Embryonic facial prominence (tissue), 1 donor: ENCODE measurements at regions not wholly inside any gene's neighbourhood (a gene's known extent, or its start where the extent isn't known, plus 50 kb on each side); places are given as distances from the start of the nearest gene placed in this dataset.
"Not testable (repeated sequence)": the region's sequence is repeated elsewhere in the genome, so short reads cannot be mapped to it uniquely, and the experiment has no call there.

Source experiments
- DNase-seq: peaks from one replicate; pipeline ENCODE4 v3.0.0-alpha.2; 2016; ENCODE audit errors: extremely low spot score

DNA sequence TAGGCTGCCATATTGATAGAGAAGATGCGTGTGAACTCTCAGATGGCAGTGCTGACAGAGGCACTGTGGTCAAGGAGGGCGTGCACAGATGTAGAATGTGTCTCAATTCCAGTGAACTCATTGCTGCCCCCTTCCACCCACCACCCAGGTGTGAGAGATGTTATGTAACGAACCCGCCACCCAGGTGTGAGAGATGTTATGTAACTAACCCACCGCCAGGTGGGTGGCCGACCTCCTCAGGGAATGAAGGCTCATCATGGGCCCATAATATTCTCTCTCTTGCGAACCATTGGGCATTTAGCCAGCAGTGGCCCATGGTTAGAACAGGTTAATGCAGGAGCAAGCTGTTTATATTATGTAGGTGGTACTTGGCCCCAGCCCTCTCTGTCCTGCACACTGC is 140.4 kb upstream of the MTPN start:
- no peak for DNase-seq

DNA sequence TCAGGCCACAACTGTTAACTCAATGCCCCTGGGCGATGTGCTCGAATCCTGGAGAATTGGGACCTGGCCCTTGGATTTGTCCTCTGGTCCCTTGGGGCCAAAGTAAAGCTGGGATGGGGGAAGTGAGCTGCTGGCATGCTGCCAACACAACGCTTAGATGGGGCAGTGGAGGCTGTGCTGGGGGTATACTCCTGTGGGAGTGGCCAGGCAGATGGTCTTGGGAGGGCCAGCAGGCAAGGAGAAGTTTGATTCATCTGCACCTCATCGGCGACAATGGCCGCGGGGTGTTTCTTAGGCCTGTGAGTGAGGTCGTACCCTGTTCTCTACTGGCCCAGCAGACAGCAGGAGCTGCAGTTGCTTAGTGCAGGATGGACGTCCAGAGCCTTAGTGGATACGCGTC is 139.0 kb upstream of the MTPN start:
- DNase-seq: no peak

DNA sequence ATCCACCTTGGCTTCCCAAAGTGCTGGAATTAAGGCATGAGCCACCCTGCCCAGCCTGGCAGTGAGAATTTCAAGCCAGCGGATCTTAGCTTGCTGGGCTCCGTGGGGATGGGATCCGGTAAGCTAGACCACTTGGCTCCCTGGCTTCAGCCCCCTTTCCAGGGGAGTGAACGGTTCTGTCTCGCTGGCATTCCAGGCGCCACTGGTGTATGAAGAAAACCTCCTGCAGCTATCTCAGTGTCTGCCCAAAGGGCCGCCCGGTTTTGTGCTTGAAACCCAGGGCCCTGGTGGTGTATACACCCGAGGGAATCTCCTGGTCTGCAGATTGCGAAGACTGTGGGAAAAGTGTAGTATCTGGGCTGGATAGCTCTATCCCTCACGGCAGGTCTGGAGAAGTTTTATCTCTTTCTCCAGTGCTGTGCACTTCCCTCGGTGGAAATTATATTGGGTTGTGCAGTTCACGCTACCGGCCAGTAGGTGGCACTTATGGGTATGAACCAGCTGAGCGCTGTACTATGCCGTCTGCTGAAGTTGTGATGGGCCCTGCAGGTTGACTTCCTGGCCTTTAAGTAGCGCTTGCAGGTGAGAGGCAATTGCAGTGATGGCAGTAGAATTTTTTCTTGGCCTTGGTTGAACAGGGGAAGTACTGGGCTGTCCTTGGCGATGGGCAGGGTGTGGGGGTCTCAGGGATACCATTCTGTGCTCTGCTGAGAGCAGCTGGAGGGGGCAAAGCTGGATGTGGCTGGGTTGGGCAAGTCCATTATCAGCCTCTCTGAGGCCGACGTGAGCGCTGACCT is 138.0 kb upstream of the MTPN start:
- DNase-seq: no peak

DNA sequence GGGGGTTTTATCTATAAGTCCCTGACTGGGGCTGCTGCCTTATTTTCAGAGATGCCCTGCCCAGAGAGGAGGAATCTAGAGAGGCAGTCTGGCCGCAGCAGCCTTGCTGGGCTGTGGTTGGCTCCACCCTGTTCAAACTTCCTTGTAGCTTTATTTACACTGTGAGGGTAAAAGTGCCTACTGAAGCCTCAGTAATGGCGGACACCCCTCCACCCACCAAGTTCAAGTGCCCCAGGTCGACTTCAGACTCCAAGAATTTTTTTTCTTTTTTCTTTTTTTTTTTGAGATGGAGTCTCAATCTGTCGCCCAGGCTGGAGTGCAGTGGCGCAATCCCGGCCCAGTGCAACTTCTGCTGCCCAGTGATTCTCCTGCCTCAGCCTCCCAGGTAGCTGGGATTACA is 137.3 kb upstream of the MTPN start:
- not testable (repeated sequence) for DNase-seq

DNA sequence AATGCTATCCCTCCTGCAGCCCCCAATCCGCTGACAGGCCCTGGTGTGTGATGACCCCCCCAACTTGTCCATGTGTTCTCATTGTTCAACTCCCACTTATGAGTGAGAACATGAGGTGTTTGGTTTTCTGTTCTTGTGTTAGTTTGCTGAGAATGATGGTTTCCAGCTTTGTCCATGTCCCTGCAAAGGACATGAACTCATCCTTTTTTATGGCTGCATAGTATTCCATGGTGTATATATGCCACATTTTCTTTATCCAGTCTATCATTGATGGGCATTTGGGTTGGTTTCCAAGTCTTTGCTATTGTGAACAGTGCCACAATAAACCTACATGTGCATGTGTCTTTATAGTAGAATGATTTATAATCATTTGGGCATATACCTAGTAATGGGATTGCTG is 131.9 kb upstream of the MTPN start:
- DNase-seq: not testable (repeated sequence)

DNA sequence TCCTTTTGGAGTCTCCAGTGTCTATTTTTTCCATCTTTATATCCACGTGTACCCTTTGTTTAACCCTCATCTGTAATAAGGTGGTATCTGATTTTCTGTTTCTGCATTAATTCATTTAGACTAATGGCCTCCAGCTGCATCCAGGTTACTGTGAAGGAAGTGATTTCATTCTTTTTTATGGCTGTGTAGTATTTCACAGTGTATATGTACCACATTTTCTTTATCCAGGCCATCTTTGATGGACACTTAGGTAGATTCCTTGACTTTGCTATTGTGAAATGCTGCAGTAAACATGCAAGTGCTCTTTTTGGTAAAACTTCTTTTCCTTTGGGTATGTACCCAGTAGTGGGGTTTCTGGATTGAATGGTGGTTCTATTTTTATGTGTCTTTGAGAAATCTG is 128.0 kb upstream of the MTPN start:
- no peak for DNase-seq

DNA sequence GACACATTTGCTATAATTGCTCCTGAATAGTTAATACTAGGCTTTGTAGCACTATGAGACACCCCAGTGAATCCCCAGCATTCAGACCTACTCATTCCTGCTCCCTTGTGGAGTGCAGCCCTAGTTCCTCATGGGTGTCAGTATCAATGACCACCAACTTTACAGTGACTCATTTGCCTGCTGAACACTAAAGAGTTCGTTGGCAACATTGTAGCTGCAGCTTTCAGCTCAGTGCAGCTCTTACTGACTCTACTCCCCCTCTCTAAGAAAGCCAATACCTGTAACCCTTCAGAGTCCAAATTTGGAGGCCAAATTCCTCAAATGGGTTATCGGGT is 127.1 kb upstream of the MTPN start:
- no peak for DNase-seq

DNA sequence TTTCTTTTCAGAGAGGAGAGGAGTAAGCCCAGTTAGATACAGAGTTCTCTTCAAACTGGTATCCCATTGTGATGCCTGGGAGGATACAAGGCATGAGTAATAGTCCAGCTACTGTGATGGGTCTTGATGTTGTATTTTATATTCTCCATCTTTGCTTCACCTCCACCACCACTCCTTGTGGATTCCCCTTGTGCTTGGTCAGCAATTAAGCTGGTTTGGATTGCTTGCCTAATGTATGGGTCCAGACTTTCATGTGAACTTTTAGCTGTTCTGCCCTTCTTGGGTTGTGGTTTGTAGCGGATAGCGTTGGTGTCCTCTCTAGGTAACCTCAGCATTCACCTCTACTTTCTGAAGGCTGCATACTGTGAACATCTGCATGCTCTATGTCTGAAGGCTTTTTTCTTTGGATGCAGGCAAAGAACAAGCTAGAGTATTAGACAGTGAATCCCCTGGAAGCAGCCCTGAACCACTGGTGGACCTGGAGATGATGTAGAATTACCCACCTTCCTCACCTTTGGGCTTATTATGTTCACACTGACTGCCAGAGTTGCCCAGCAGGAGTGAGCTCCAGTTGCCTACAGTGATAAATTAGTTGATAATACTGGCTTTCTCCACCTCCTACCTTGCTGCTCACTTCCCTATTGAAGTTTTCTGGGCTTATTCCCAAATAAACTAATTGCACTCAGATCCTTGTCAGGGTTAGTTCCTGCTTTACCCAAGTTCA is 126.5 kb upstream of the MTPN start:
- no peak for DNase-seq

DNA sequence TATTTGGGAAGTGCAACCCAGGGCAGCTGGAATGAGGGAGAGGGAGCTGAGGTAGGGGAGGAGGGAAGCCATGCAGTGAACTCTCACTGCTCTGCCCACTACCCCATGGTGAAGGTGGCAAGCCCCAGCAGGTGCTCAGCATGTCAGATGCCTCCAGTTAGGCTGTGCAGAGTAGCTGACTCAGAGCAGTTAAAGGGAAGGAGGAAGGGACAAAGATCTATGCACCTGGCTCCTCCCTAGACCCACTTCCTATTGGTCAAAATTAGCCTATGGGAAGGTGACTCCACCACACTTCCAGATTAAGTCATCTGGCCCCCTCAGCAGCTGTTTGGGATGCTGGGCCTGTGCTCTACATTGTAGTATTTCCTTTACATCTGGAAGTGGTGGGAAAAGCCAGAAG is 125.7 kb upstream of the MTPN start:
- DNase-seq: no peak

DNA sequence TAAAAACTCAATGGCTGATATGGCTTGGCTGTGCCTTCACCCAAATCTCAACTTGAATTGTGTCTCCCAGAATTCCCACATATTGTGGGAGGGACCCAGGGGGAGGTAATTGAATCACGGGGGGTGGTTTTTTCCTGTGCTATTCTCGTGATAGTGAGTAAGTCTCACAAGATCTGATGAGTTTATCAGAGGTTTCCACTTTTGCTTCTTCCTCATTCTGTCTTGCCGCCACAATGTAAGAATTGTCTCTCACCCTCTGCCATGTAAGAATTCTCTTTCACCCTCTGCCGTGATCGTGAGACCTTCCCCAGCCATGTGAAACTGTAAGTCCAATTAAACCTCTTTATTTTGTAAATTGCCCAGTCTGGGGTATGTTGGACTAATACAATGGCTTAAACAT is 115.6 kb upstream of the MTPN start:
- not testable (repeated sequence) for DNase-seq

DNA sequence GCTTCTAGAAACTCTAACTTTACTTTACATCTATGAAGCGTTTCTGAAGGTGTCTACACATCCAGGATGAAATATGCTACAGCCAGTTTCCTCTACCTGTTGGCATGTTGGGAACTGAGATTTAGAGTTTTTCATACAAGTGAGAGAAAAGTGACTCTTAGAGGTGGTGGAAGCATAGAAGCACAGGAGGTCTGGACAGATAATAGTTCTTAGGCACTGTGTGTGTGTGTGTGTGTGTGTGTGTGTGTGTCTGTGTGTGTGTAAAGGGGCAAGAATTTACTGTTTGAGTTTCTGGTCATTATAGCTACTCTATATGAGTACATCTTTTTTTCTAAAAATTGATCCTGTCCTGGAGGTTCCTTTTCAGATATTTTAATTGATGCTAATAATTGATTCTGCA is 110.7 kb upstream of the MTPN start:
- no peak for DNase-seq

DNA sequence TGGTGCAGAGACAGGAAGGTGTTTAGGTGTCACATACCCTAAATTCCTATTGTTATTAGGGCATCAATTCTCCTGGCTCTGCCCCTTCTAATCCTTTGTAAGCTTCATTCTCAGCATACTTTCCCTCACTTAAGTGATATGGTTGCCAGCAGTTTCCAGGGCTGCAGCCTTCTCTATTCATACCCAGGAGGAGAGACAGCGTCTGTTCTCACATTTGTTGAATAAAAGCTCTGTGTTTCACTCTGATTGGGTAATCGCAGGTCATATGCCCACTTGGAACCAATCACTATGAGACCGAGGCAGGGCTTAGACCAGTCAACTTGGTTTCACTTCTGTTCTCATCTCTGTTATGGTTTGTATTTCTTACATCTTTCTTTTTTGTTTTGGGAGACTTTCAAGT is 109.6 kb upstream of the MTPN start:
- DNase-seq: no peak

DNA sequence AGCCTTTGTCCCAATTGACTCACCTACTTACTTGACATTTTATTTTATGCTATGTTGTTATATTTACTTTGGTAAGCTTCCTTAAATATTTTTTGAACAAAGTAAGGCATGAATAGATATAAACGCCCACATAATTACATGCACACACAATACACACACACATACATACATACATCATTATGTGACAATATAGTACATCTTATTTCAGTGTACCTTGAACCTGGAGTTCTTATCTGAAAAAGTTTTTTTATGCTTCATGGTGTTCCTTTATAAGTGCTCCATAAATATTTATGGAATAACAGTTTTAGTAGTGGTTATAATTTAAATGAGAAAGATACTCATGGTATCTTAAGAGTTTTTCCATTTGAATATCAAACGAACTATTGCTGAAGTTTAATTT is 102.8 kb upstream of the MTPN start:
- DNase-seq: no peak

DNA sequence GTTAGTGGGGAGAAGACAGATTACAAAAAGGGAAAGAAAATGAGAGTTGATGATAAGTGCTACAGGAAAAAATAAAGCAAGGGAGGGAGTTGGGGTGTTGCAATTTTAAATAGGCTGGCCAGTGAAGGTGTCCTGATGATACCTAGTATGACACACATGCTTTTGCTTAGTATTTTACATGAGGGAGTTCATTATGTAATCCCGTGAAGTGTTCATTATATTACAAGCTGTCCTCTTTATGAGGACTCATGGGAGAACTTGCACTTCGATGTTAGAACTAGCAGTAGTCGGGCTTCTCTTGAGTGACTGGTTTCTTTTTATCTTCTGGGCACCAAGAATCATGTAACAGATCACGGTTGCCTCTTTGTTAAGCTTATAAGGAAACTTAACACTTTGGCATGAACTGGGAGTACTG is 102.3 kb upstream of the MTPN start:
- DNase-seq: no peak

DNA sequence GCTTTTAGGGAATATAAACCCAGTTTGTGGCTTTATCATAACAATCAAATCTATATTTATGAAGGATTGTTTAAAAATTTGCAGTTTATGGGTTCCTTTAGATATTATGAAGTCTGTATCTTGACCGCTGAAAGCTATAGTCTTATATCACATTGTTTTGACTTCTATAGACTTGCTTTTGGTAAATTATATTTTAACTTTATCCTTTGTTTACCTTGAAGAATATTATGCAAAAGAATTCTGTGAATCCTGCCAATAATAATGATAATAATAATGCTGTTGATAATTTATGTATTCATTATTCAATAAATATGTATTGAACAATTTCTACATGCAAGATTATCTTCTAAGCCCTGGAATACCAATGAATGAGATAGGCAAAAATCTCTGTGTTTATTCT is 101.9 kb upstream of the MTPN start:
- DNase-seq: no peak

DNA sequence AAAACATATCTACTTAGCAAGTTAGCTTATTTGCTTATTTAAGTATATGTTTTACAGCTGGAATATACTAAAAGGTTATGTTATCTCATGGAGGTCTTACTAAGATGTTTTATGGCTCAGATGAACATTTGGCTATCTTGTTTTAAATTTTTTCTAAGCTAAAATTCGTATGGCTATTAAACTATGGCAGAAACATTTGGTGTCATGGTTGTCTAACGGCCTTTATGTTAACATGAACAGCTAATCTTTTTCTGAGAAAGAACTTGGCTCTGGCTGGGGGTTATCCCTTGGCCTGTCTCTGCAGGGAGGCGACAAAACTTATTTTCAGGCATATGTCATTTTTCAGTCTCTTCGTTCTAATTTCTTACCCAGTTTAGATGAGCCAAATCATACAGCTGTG is 101.5 kb upstream of the MTPN start:
- no peak for DNase-seq

DNA sequence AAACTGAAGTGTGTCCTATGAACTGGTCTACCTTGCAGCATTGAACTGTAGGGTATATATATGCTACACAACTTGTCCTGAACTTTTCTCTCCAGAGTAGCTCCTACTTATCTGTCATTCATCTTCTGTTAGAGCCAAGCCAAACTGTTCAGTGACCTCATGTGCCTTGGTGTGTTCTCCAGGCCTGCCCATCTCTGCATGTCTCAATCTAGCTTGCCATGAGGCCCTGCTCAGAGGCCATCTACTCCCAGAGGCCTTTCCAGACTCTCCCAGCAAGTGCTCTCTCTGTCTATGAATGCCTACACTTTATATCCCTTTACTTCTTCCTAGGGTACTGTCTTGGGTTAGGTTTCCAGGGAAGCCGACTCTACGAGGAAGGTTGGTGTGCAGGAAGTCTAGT is 99.8 kb upstream of the MTPN start:
- no peak for DNase-seq

DNA sequence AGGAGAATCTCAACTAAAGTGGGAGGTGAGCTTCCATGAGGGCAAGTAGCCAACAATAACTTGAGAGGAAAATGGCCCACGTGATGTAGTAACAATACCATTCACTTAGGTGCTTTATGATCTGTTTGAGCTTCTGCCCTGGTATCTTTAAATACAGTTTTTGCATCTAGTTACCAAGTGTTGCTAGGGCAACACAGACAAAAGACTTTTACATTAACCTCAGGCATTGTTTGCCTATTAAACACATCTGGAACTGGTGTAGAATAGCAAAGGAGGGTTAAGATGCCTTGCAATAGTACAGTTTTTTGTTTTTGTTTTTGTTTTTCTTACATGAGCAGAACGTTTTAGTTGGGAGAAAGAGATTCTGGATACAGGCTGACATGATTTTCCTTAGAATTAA is 97.7 kb upstream of the MTPN start:
- no peak for DNase-seq

DNA sequence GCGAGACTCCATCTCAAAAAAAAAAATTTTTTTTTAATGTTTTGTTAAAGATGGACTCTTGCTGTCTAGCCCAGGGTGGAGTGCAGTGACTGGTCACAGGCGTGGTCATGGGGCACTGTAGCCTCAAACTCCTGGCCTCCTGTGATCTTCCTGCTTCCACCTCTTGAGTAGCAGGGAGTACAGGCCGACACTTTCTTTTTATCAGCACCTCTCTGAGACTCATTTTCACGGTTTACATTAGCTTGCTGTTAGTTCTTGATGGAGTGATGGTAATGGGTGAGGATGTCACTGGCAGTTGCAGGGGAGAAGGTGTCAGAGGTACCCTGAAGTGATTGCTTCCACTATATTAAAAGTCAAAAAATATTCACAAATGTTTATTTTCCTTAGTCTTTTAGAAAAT is 95.3 kb upstream of the MTPN start:
- no peak for DNase-seq

DNA sequence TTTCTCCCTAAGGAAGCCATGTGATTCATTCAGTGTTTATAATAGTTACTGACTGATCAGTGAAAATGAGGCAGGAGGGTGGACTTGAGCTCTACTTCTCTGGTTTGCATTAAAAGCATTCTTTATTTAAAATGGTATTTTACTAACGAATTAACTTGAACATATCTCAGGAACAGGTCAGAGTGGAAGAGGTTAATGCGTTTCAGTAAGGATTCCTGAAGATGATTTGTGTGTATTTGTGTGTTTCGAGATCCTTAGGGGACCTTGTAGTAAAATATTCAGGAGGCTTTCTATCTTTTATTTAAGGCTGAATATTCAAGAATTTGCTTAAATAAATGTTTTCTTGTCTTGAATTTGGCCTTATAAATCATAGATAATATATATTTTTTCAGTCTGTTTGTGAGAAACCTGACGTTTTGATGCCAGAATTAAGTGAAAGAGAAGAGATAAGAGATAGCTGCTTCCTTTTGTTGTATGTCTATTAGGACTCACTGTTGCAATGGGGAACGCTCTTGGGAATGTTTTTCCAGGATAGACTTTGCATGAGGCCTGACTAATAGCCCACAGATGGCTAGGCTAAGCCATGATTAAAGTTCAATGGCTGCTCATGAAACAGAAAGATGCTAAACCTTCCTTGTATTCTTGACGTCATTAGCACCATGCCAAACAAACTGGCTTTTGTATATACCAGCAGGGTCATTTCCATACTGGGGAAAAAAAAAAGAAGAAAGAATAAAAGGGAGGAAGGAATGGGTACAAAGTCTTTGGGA is 93.8 kb upstream of the MTPN start:
- DNase-seq: no peak

DNA sequence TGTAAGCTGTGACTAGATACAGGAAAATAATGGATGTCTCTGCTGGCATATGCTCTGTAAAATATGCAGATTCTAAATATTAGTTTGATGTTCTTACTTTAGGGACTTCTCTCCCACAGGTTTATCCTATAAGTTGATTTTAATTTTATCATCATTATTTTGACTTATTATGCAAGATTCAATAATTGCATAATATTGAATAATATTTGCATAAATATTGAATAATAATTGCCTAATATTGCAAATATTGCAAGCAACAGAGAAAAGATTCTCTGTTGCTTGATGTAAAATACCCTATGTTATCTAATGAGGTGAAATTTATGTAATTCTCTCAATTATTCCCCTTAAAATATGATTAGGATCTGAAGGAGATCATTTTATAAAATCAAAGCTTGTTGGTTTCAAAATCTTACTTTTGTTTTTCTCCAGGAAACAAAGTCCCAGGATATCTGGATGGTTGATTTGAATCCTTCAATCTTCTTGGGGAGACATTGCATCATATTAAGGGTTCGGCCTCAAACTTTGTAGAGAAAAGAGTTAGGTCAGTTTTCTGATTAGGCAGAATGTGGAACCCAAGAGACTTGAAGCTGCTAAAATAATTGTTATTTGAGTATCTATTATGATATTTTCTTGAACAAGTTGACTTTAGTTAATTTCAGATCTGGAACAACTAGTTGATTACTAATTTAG is 92.8 kb upstream of the MTPN start:
- DNase-seq: no peak

DNA sequence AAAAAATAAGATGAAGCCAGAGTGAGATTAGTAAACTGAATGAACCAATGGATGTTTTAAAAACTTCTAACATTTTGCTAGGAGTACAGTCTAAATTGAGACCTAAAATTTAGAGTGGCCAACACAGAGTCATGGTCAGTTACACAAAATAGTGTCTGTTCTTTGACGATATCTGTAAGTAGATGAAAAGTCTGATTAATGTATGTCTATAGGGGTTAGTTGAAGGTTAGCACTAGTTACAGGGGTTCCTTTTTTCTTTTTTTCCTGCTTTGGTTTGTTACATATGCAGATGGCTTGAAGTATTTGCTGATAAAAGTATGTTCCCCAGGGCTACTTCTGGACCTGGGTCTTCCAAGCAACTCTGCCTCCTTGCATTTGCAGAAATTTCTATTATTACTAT is 90.1 kb upstream of the MTPN start:
- DNase-seq: no peak
